Activated CD8-positive, alpha-beta memory T cell treated with anti-CD3 and anti-CD28 coated beads, Interleukin-2, amount 50 U/mL, for 24 hours (primary cell): ENCODE measurements at regions not wholly inside any gene's neighbourhood (a gene's known extent, or its start where the extent isn't known, plus 50 kb on each side); places are given as distances from the start of the nearest gene placed in this dataset.
"Not testable (repeated sequence)": the region's sequence is repeated elsewhere in the genome, so short reads cannot be mapped to it uniquely, and the experiment has no call there.

Experiments used
- DNase-seq: peaks from one replicate; pipeline ENCODE4 v3.0.0-alpha.2; 2020; ENCODE audit errors: extremely low read depth

DNA sequence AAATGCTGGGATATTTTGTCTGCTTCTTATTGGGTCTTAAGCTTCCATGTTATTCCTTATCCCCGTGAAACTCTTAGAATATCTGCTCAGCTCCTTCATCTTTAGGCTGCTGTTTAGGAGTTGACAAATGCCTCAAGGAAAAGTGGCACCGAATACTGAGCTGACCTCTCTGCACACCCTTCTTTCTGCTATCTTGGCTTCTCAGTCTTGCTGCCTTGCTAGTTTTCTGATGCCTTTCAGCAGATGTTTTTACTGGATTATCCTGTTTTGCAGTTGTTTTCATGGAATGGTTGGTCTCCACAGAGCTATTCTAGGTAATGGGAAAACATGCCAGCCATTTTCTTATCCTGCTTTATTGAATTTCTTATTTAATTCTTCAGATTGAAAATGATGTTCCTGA is 86.3 kb downstream of the GYPE start:
- DNase-seq: no peak

GRCh38 chr4:143817866-143818265 is 87.5 kb downstream of the GYPE start:
- DNase-seq: not testable (repeated sequence)

DNA sequence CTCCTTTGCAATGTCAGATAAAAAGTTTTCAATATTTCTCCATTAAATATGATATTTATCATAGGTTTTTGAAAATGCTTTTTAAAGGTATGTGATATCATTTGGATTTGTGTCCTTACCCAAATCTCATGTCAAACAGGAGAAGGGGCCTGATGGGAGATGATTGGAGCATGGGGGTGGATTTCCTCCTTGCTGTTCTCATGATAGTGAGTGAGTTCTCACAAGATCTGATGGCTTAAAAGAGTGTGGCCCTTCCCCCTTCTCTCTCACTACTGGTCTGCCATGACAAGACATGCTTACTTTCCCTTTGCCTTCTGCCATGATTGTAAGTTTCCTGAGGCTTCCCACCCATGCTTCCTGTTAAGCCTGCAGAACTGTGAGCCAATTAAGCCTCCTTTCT is 90.0 kb downstream of the GYPE start:
- not testable (repeated sequence) for DNase-seq

GRCh38 chr4:143813431-143814154 is 91.8 kb downstream of the GYPE start:
- DNase-seq: not testable (repeated sequence)

DNA sequence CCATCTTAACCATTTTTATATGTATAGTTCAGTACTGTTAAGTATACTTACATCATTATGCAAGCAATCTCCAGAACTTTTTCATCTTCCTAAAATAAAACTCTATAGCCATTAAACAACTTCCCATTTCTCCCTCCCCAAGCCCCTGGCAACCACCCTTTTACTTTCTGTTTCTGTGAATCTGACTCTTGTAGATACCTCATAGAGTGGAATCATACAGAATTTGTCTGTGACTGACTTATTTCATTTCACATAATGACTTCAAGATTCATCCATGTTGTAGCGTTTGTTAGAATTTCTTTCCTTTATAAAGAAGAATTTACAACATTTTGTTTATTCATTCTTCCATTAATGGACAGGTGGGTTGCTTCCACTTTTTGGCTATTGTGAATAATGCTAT is 91.2 kb upstream of the FREM3 start:
- not testable (repeated sequence) for DNase-seq

GRCh38 chr4:143790425-143790824 is 90.0 kb upstream of the FREM3 start:
- DNase-seq: not testable (repeated sequence)

DNA sequence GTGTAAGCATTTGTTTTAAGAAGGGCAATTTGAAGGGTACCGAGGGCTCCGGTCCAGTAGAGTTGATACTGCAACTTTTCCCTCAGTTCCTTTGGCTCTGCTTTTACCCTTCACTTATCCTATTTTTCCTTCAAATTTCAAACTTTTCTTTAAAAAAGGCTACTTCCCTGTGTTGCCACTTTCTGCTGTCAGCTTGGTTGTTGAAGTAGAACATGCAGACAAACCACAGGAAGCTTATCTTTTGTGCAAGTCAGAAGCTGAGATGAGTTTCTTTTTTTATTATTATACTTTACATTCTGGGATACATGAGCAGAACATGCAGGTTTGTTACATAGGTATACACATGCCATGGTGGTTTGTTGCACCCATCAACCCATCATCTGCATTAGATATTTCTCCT is 89.1 kb upstream of the FREM3 start:
- not testable (repeated sequence) for DNase-seq

DNA sequence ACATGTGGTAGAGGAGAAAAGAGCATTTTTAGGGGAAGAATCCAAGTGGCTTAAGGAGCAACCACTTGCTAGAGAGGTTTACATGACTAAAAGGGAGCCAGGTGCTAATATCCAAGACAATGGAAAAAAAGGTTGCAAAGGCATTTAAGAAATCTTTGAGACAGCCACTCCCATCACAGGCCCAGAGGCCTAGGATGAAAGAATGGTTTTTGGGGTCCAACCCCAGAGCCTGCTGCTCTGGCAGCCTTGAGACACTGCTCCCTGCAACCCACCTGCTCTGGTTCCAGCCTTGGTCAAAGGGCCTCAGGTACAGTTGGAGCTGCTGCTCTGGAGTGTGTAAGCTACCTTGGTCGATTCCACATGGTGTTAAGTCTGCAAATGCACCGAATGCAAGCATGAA is 84.1 kb upstream of the FREM3 start:
- DNase-seq: no peak

GRCh38 chr4:143782521-143782920 is 82.0 kb upstream of the FREM3 start:
- no peak for DNase-seq

DNA sequence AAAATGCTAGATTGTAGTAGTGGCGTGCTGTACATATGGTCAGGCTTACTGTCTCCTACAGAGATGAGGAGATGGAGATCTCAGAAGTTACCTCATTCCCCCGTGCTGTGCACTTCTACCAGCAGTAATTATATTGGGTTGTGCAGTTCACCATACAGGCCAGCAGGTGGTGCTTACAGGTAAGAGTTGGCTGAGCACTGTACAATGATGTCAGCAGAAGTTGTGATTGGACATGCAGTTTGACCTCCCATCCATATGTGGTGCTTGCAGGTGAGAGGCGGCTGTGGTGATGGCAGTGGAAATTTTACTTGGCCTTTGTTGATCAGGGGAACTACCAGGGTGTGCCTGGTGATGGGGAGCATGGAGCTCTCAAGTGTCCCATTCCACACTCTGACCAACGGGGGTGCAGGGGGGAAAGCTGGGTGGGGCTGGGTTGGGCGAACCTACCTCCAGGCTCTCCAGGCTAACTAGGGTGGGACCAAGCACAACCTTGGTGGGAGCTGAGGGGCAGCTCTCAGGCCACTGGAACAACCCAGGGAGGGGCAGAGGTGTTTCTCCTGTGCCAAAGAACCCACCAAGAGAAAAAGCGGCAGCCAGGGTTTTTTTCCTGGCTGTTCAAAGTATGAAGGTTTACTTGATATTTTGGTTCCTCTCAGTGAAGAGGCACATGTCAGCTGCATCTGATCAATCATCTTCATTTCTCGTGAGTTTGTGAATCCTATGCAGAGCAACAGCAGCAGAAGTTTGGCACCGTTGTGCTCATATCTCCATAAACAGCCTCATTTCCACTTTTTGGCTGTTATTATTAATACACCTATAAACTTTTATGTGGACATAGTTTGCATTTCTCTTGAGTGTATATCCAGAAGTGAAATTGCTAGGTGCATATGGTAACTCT is 73.8 kb upstream of the FREM3 start:
- peak; percentile 5 for DNase-seq

DNA sequence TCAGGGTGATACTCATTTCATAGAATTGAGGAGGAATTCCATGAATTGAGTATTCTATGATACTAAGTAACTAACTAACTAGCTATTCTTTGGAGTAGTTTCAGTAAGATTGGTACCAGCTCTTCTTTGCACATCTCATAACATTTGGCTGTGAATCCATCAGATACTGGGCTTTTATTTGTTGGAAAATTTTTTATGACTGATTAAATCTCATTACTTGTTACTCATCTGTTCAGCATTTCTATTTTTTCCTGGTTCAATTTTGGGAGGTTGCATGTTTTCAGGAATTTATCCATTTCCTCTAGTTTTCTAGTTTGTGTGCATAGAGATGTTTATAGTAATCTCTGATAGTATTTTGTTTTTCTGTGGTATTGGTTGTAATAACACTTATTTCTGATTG is 70.8 kb upstream of the FREM3 start:
- no peak for DNase-seq

DNA sequence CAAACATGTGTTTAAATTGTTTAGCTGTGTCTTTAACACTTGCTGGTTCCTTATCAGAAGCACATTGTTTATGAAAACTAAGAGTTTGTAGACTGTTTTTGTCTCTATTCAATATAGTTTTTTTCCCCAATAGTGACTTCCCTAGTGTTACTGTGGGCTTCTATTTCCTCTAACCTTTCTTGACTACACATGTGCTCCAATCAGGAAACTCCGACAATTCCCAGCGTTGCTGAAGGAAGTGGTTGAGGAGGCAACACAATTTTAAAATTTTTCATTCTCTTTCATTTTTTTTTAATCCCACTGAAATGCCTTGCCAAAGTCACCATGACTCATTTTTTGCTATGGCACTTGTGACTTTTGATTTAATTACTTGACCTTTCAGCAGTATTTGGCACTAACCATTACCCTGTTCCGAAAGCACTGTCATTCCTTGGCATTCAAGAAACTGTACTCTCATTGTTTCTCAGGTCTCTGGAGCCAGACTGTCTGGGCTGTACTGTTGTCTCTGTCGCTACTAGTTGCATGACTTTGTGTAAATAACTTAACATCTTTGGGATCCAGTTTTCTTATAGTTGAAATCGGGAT is 67.6 kb upstream of the FREM3 start:
- DNase-seq: no peak

DNA sequence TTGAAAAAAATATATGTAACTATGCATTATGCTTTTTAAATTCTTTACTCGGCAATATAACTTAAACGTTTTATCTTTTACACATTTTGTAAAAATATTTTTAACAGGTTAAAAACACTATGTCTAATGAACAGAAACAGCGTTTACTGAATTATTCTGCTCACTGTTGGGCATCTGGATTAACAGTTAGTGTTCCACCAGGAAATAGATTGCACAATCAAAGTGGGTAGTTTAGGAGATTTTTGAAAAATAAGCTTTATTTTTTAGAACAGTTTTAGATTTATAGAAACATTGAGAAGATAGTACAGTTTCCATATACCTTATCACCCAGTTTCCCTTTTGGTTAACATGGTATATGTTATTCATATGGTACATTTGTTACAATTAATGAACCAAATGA is 63.1 kb upstream of the FREM3 start:
- no peak for DNase-seq

- DNase-seq: no peak
Measured at GRCh38 chr4:143762511-143762910, 62.0 kb upstream of the FREM3 start.
